ENCODE measurements at regions not wholly inside any gene's neighbourhood (a gene's known extent, or its start where the extent isn't known, plus 50 kb on each side); places are given as distances from the start of the nearest gene placed in this dataset.

DNA sequence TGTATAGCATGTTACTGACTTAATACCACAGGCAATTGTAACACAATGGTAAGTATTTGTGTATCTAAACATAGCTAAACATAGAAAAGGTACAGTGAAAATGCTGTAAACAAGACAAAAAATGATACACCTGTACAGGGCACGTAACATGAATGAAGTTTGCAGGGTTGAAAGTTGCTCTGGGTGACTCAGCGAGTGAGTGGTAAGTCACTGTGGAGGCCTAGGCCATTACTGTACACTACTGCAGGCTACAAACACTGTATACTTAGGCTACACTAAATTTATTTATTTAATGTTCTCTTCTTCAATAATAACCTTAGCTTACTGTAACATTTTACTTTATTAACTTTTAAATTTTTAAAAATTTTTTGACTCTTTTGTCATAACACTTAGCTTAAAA lies 158.4 kb downstream of the IPO8 start:
- TF ChIP-seq CTCF (IDR thresholded peaks at IDR 0.05) (no peak), POLR2A (IDR thresholded peaks at IDR 0.05) (no peak)

All from testis (tissue), 2 donors.